ENCODE measurements at regions not wholly inside any gene's neighbourhood (a gene's known extent, or its start where the extent isn't known, plus 50 kb on each side); places are given as distances from the start of the nearest gene placed in this dataset.

GRCh38 chr10:128734734-128735133 is 608.5 kb upstream of the MKI67 start:
- in situ Hi-C loops (cut with HindIII; ENCODE audit: low pct_ligation_motif_present, low pct_unique_long_range_greater_than_20kb, low sequenced_read_pairs), result no loop called here
- no peak for DNase-seq

- no peak for DNase-seq
- in situ Hi-C loops (cut with HindIII; ENCODE audit: low pct_ligation_motif_present, low pct_unique_long_range_greater_than_20kb, low sequenced_read_pairs), result no loop called here
These were observed 609.8 kb upstream of the MKI67 start for GRCh38 chr10:128735996-128736395.

DNA sequence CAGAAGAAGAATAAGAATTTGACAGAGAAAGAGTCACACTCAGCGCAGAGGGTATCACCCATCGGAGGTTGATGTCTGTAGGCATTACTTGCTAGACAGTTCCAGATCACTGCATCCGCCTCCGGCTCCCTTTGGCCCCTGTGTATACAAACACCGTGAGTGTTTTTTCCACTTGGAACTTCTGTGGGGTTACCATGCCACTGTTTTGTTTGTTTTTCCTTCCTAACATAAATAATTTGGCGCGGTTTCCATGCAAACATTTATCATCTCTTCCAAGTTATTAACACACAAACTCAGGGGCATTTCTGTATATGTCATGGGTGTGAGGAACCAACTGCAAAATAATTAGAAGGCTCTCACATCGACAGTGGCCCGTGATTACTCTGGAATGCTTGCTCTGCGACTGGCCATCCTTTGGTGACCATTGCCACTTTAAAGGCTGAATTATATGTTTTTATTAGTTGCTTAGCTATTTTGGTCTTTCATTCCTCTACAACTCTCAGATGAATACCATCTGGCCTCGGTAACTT is 612.2 kb upstream of the MKI67 start:
- DNase-seq, result no peak
- in situ Hi-C loops (cut with HindIII; ENCODE audit: low pct_ligation_motif_present, low pct_unique_long_range_greater_than_20kb, low sequenced_read_pairs), result no loop called here

DNA sequence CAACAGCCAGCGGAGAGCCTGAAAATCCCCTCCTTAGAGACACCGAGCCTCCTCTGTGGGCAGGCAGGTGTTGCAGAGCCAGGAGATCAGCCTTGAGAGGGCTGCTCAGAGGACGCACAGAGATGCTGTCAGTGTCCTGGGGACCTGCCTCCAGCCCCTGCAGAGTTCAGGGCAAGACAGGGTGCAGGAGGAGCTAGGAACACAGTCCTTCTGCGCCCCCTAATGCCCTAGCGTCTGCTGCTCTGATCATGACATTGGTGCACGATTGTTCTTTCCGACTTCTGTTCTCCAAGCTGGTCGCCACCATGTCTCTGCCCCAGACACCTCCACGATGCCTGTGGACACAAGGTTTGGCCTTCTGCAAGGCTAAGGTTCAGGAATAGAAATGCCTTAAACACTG is 613.7 kb upstream of the MKI67 start:
- in situ Hi-C loops (cut with HindIII; ENCODE audit: low pct_ligation_motif_present, low pct_unique_long_range_greater_than_20kb, low sequenced_read_pairs), result no loop called here
- no peak for DNase-seq

DNA sequence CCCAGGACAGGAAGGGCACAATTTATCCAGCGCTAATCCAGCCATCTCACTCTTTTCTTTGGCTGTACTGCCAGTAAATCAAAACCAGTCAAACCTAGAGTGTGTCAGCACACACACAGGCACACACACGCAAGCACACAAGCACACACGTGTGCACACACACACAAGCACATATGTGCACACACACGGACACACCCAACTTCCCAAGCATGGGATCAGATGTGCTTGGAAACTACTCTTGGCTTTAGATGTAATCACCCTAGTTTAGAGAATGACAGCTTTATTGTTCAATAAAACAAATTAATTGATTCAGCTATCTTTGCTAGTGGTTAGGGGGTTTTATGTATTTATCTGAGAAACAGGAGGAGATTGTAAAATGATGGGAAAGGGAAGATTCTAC is 615.0 kb upstream of the MKI67 start:
- no peak for DNase-seq
- in situ Hi-C loops (cut with HindIII; ENCODE audit: low pct_ligation_motif_present, low pct_unique_long_range_greater_than_20kb, low sequenced_read_pairs), result no loop called here

- in situ Hi-C loops (cut with HindIII; ENCODE audit: low pct_ligation_motif_present, low pct_unique_long_range_greater_than_20kb, low sequenced_read_pairs), result no loop called here
- DNase-seq, result no peak
These were observed 615.5 kb upstream of the MKI67 start for GRCh38 chr10:128741680-128742079.

DNA sequence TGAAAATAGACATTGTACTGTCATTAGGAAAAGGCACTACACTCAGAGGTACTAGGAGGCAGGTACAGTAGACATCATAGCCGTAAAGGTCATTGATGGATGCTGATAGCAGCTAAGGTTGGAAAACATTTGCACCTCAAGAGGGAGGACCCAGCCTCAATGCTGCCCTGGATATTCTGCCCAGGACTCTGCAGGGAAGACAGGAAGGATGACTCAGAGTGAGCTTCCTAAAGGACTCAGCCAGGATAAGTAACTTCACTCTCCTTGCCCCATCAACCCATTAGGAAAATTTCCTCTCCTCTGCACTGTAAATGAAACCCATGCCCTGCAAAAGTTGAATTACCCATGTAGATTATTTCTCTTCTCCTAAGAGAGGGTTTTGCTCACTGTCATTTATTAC is 617.9 kb upstream of the MKI67 start:
- no peak for DNase-seq
- in situ Hi-C loops (cut with HindIII; ENCODE audit: low pct_ligation_motif_present, low pct_unique_long_range_greater_than_20kb, low sequenced_read_pairs), result no loop called here

DNA sequence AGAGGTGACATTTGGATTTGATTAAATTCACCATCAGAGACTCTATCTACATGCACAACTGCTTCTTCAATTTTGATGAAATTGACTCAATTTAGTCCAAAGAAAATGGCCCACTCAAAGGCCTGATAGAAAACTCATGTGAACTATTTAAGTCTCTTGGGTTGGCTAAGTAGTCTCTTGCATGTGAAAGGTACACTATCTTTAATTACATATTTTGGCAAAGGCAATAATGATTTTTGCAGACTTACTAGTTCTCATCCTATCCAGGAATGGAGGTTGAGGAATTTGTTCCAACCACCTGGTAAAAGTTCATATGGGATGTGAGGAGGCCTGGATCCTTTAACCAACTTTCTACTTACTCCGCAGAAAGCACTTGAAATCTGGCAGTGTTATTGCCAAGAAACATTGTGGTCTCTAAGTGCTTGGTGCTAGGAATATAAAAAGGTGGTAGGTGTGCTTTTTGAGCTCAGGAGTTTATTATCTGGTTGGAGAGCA is 618.6 kb upstream of the MKI67 start:
- no peak for DNase-seq
- in situ Hi-C loops (cut with HindIII; ENCODE audit: low pct_ligation_motif_present, low pct_unique_long_range_greater_than_20kb, low sequenced_read_pairs), result no loop called here

- in situ Hi-C loops (cut with HindIII; ENCODE audit: low pct_ligation_motif_present, low pct_unique_long_range_greater_than_20kb, low sequenced_read_pairs), result no loop called here
- no peak for DNase-seq
These were observed 621.5 kb upstream of the MKI67 start for GRCh38 chr10:128747582-128748346.

GRCh38 chr10:128751284-128751683 is 625.1 kb upstream of the MKI67 start:
- in situ Hi-C loops (cut with HindIII; ENCODE audit: low pct_ligation_motif_present, low pct_unique_long_range_greater_than_20kb, low sequenced_read_pairs), result no loop called here
- DNase-seq, result peak; percentile 35

GRCh38 chr10:128751851-128752250 is 625.6 kb upstream of the MKI67 start:
- no peak for DNase-seq
- in situ Hi-C loops (cut with HindIII; ENCODE audit: low pct_ligation_motif_present, low pct_unique_long_range_greater_than_20kb, low sequenced_read_pairs), result no loop called here

GRCh38 chr10:128759174-128759573 is 633.0 kb upstream of the MKI67 start:
- in situ Hi-C loops (cut with HindIII; ENCODE audit: low pct_ligation_motif_present, low pct_unique_long_range_greater_than_20kb, low sequenced_read_pairs), result no loop called here
- no peak for DNase-seq

- in situ Hi-C loops (cut with HindIII; ENCODE audit: low pct_ligation_motif_present, low pct_unique_long_range_greater_than_20kb, low sequenced_read_pairs), result no loop called here
- DNase-seq, result no peak
These were observed 637.4 kb upstream of the MKI67 start for GRCh38 chr10:128763588-128763987.

- in situ Hi-C loops (cut with HindIII; ENCODE audit: low pct_ligation_motif_present, low pct_unique_long_range_greater_than_20kb, low sequenced_read_pairs), result no loop called here
- DNase-seq, result no peak
These were observed 638.0 kb upstream of the MKI67 start for GRCh38 chr10:128764190-128764589.

GRCh38 chr10:128766915-128767314 is 640.7 kb upstream of the MKI67 start:
- in situ Hi-C loops (cut with HindIII; ENCODE audit: low pct_ligation_motif_present, low pct_unique_long_range_greater_than_20kb, low sequenced_read_pairs), result no loop called here
- DNase-seq, result no peak

GRCh38 chr10:128774979-128775378 is 648.8 kb upstream of the MKI67 start:
- DNase-seq, result no peak
- in situ Hi-C loops (cut with HindIII; ENCODE audit: low pct_ligation_motif_present, low pct_unique_long_range_greater_than_20kb, low sequenced_read_pairs), result no loop called here

GRCh38 chr10:128775743-128776142 is 649.5 kb upstream of the MKI67 start:
- in situ Hi-C loops (cut with HindIII; ENCODE audit: low pct_ligation_motif_present, low pct_unique_long_range_greater_than_20kb, low sequenced_read_pairs), result no loop called here
- no peak for DNase-seq

DNA sequence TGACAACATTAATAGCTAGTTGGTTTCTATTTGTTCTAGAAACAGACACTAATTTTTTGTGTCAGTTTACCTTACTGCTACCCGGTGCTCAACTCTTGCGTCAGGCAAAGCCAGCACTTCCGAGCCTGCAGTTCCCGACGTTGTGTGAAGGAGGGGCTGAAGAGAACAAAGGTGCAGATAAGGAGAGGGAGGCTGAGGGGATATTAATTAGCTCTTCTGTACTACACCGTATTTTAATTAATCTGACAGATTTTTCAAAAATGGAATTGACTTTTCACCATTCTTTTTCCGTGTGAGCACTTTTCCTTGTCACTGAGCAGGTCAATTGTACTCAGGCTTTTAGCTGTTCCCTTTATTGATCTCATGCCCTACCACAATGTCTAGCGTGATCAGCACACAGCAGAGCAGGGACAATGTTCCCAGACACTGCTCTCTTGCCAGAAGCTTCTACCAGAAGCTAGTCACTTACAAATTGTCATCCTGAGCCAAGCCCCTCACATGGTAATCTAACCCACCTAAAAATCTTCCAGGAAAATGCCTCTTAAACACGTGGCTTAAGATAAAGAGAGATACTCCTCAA is 650.5 kb upstream of the MKI67 start:
- DNase-seq, result no peak
- in situ Hi-C loops (cut with HindIII; ENCODE audit: low pct_ligation_motif_present, low pct_unique_long_range_greater_than_20kb, low sequenced_read_pairs), result no loop called here

DNA sequence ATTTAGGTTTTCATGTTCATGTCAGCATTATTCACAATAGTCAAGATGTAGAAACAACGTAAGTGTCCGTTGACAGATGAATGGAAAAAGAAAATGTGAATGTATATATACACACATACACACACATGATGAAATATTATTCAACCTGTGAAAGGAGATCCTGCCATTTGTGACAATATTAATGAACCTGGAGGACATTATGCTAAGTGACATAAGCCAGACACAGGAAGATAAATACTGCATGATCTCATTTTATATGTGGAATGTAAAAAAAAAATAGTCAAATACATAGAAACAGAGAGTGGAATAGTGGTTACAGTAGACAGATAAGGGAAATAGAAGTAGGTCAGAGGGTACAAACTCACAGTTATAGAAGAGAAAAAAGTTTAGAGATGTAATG is 651.1 kb upstream of the MKI67 start:
- DNase-seq, result no peak

DNA sequence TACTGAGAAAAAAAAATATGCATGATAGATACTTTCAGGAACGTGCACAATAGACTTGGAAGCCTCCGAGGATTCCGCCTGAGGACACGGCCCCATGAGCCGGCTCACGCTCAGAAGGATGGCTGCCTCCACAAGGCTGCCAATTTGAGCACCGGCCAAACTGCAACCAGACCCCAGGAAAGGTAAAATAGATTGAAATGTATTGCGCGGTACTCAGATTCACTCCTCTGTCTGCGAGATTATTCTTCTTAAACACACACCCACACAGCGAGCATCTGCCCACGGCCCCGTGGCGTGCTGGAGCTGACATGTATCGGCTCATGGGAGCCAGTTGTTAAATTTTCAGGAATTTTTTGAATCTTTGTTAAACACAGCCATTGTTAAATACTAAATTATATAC is 653.2 kb upstream of the MKI67 start:
- no peak for DNase-seq
- in situ Hi-C loops (cut with HindIII; ENCODE audit: low pct_ligation_motif_present, low pct_unique_long_range_greater_than_20kb, low sequenced_read_pairs), result no loop called here

More for the DNA sequence above, 651.1 kb upstream of the MKI67 start:
- in situ Hi-C loops (cut with HindIII; ENCODE audit: low pct_ligation_motif_present, low pct_unique_long_range_greater_than_20kb, low sequenced_read_pairs), result no loop called here
